ENCODE measurements at regions not wholly inside any gene's neighbourhood (a gene's known extent, or its start where the extent isn't known, plus 50 kb on each side); places are given as distances from the start of the nearest gene placed in this dataset.

DNA sequence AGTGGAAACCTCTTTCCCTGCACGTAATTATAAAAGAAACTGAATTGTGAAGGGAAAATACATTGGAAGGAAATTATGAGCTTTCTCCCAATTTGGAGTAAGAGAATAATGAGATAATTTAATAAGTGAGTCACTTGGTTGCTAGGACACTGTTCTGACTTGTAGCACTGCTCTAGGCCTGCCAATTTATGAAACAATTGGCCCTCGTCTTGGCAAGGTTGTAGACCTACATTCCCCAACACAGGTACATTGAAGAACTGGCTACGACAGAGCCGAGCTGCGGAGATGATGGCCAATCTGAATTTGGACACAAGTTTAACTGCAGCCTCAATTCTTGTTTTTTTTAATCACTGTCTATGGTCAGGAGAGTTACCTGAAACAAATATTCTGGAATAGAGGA, 674.1 kb downstream of the MECOM start:
- no peak overlapping the region for H3K9ac ChIP-seq (ENCODE audit: low read depth in 2 of 2, low read length in 2 of 2)
- intact Hi-C loops (cut with DNase I) = no loop called here
- no peak overlapping the region for H3K27ac ChIP-seq
- no peak overlapping the region for H3K4me3 ChIP-seq
- DNase-seq = no peak
- no peaks in the 10 kb centered on the region for H3K36me3 ChIP-seq
- TF ChIP-seq, protein P1, sequence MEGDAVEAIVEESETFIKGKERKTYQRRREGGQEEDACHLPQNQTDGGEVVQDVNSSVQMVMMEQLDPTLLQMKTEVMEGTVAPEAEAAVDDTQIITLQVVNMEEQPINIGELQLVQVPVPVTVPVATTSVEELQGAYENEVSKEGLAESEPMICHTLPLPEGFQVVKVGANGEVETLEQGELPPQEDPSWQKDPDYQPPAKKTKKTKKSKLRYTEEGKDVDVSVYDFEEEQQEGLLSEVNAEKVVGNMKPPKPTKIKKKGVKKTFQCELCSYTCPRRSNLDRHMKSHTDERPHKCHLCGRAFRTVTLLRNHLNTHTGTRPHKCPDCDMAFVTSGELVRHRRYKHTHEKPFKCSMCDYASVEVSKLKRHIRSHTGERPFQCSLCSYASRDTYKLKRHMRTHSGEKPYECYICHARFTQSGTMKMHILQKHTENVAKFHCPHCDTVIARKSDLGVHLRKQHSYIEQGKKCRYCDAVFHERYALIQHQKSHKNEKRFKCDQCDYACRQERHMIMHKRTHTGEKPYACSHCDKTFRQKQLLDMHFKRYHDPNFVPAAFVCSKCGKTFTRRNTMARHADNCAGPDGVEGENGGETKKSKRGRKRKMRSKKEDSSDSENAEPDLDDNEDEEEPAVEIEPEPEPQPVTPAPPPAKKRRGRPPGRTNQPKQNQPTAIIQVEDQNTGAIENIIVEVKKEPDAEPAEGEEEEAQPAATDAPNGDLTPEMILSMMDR (IDR thresholded peaks at IDR 0.05) = no peak
- H3K4me1 ChIP-seq = no peaks in the 10 kb centered on the region
- H3K9me3 ChIP-seq = no peaks in the 10 kb centered on the region
- no peaks in the 10 kb centered on the region for H3K27me3 ChIP-seq

DNA sequence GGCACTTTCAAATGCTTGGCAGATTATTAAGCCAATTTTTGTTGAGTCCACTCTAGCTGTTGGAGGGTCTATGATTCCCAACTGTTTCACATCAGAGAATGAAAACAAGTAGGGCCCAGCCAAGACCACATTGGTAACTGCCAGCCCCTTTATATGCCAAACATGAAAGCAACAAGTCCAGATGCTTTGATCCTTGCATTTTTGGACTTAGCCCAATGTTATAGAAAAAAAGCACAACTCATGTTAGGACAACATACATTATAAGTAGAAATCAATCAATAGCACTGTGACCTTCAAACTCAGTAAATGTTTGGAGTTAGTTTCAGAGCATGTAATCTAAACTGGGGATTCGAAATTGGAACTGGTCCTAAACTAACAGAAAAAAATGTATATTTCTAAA, 674.7 kb downstream of the MECOM start:
- Histone ChIP-seq H3K27me3 (no peaks in the 10 kb centered on the region), H3K36me3 (no peaks in the 10 kb centered on the region), H3K4me1 (no peaks in the 10 kb centered on the region), H3K9me3 (no peaks in the 10 kb centered on the region), H3K9ac (ENCODE audit: low read depth in 2 of 2, low read length in 2 of 2) (no peak overlapping the region), H3K27ac (no peak overlapping the region), H3K4me3 (no peak overlapping the region)
- TF ChIP-seq, protein P1 (IDR thresholded peaks at IDR 0.05) = no peak
- intact Hi-C loops (cut with DNase I) = no loop called here
- no peak for DNase-seq

- DNase-seq = no peak
- no peaks in the 10 kb centered on the region for H3K36me3 ChIP-seq
- H3K4me3 ChIP-seq = no peak overlapping the region
- H3K9ac ChIP-seq (ENCODE audit: low read depth in 2 of 2, low read length in 2 of 2) = no peak overlapping the region
- H3K27ac ChIP-seq = no peak overlapping the region
- H3K27me3 ChIP-seq = no peaks in the 10 kb centered on the region
- intact Hi-C loops (cut with DNase I) = no loop called here
- TF ChIP-seq, protein P1 (IDR thresholded peaks at IDR 0.05) = no peak
- H3K9me3 ChIP-seq = no peaks in the 10 kb centered on the region
- no peaks in the 10 kb centered on the region for H3K4me1 ChIP-seq
These were observed 678.6 kb downstream of the MECOM start for GRCh38 chr3:168984872-168985271.

DNA sequence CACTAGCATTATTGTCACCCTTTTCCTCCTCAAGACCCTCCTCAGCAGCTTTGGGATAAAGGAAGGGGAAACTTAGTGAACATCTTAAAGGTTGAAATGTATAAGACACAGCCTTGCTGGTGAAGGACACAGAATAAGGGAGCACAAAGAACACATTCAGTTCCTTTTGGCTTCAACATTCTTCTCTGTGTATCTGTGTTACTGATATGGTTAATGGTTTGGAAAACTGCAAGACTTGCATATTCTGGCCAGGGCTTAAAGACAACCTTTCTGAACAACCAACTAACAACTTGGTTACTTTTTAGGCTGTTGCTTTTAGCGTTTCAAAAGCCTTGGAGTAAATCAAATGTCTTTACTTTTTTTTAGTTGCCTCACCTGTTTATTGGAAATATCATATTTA, 680.5 kb downstream of the MECOM start:
- no peak for DNase-seq

DNA sequence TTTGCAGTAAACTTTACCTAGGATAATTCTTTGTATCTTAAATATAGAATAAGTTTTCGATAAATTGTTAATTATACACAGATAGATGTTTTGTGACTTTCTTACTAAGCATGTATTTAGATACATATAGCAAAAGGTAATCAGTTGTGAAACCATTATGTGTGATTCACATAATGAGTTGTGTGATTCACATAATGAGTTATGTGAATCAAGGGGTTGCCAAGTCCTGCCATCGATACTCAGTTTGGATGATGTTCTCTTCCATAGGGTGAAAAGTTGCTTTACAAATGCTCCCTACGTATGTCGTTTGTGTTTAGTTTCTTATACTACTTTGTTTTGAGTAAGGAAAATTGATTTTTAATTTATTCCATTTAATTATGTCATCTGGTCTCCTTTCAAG, 682.1 kb downstream of the MECOM start:
- Histone ChIP-seq H3K27me3 (no peaks in the 10 kb centered on the region), H3K27ac (no peak overlapping the region), H3K4me3 (no peak overlapping the region), H3K36me3 (no peaks in the 10 kb centered on the region), H3K4me1 (no peaks in the 10 kb centered on the region), H3K9ac (ENCODE audit: low read depth in 2 of 2, low read length in 2 of 2) (no peak overlapping the region), H3K9me3 (no peaks in the 10 kb centered on the region)
- TF ChIP-seq, protein P1 (IDR thresholded peaks at IDR 0.05) = no peak
- intact Hi-C loops (cut with DNase I) = no loop called here
- DNase-seq = no peak

More for the DNA sequence above, 680.5 kb downstream of the MECOM start:
- no peaks in the 10 kb centered on the region for H3K27me3 ChIP-seq
- no peak overlapping the region for H3K9ac ChIP-seq (ENCODE audit: low read depth in 2 of 2, low read length in 2 of 2)
- no peak overlapping the region for H3K4me3 ChIP-seq
- TF ChIP-seq, protein P1 (IDR thresholded peaks at IDR 0.05) = no peak
- intact Hi-C loops (cut with DNase I) = no loop called here
- no peaks in the 10 kb centered on the region for H3K36me3 ChIP-seq
- no peaks in the 10 kb centered on the region for H3K4me1 ChIP-seq
- H3K9me3 ChIP-seq = no peaks in the 10 kb centered on the region
- no peak overlapping the region for H3K27ac ChIP-seq
